Heart left ventricle (tissue), 16 donors: ENCODE measurements at regions not wholly inside any gene's neighbourhood (a gene's known extent, or its start where the extent isn't known, plus 50 kb on each side); places are given as distances from the start of the nearest gene placed in this dataset.

ENCODE experiments used
- ATAC-seq, 4 donors: fragments of 200-7000 bp; cut with Tn5 transposase; one replicate each; pipeline ENCODE4 v1.9.1; 2020 to 2022; ENCODE audit warnings: moderate library complexity in 4 of 4, mild to moderate bottlenecking in 3 of 4, moderate number of reproducible peaks in 1 of 4
- DNase-seq, 5 donors: peaks; one replicate each; pipeline ENCODE4 v3.0.0-alpha.2; 2020
- H3K27ac ChIP-seq, 12 donors: fragments of 200-600 bp; sonication (generic) in 4 of 12; one replicate each; pipeline versions ENCODE4 v1.5.0 to v1.8.0; 2016 to 2022; ENCODE audit warnings: mild to moderate bottlenecking in 2 of 12
- H3K27me3 ChIP-seq, 9 donors: fragments of 200-600 bp; sonication (generic) in 2 of 9; one replicate each; pipeline versions ENCODE4 v1.5.1 to v1.8.0; 2016 to 2022; ENCODE audit warnings: mild to moderate bottlenecking in 3 of 9
- H3K36me3 ChIP-seq, 9 donors: fragments of 200-600 bp; sonication (generic) in 2 of 9; one replicate each; pipeline versions ENCODE4 v1.5.0 to v1.8.0; 2018 to 2022; ENCODE audit warnings: mild to moderate bottlenecking in 2 of 9
- H3K4me1 ChIP-seq, 12 donors: fragments of 200-600 bp; sonication (generic) in 4 of 12; one replicate each; pipeline versions ENCODE4 v1.5.0 to v1.8.0; 2016 to 2022; ENCODE audit warnings: mild to moderate bottlenecking in 3 of 12
- H3K4me3 ChIP-seq, 12 donors: fragments of 200-600 bp; sonication (generic) in 4 of 12; one replicate each; pipeline versions ENCODE4 v1.5.0 to v1.8.0; 2017 to 2022; ENCODE audit warnings: mild to moderate bottlenecking in 9 of 12, moderate library complexity in 4 of 12
- H3K9me3 ChIP-seq, 12 donors: fragments of 200-600 bp; sonication (generic) in 4 of 12; one replicate each; pipeline versions ENCODE4 v1.5.0 to v1.8.0; 2016 to 2022; ENCODE audit warnings: mild to moderate bottlenecking in 1 of 12
- CTCF ChIP-seq, 12 donors: fragments of 200-600 bp; sonication (generic) in 4 of 12; IDR thresholded peaks; one replicate each; pipeline versions ENCODE4 v1.5.0 to v1.8.0; 2018 to 2022; ENCODE audit warnings: antibody characterized with exemption in 12 of 12, mild to moderate bottlenecking in 5 of 12
- POLR2A ChIP-seq, 2 donors: fragments of 450-650 bp; IDR thresholded peaks; one replicate each; pipeline ENCODE4 v1.6.1; 2017; ENCODE audit warnings: antibody characterized with exemption in 2 of 2, mild to moderate bottlenecking in 2 of 2, moderate library complexity in 2 of 2
- WGBS, 4 donors: extraction: QIAGEN DNeasy Blood & Tissue Kit in 2 of 4; methylation state at CpG; one replicate each; pipeline versions ENCODE4 v1.1.5 to v1.1.7; 2013 to 2018; 5-methylcytosine and 5-hydroxymethylcytosine counted together
- intact Hi-C, 10 donors: fragments of 100-400 bp; cut with DNase I; formaldehyde crosslinking; loops; one replicate each; pipeline versions ENCODE4 v1.11.1 to v1.14.2; 2022
- donor health status: ischemic (EF 13 %, LVEDD 7.1; RV severe dilation, severe dysfunction).
- donor health status: healthy with polysubstance abuse.
- donor health status: DM: no; HTN: yes; CAD: no.
- donor health status: DM: no; HTN: no; CAD: no.
- donor health status: ischemic (EF 25% LVEDD 6.9; RV normal size, moderate dysfunction).
- donor health status: ischemic (EF 25% LVEDD 5.7; RV mildly dilated, moderate dysfunction).
- donor health status: healthy.
- donor health status: DM: yes; HTN: yes; CAD: no.
- donor health status: ischemic (EF 35%, LVEDD 5.7; RV mildly dilated, moderate dysfunction).
- donor health status: nonischemic (EF 11% LVEDD 7.7; RV severe dilation, severe dysfunction).
- donor health status: DM: yes; HTN: yes; CAD: no.
- donor health status: PGD.
- donor health status: ischemic (EF 29% LVEDD 5.4; RV normal size, mild dysfunction).
- donor health status: nonischemic (EF 23%, LVEDD 6.1; RV moderate dilation, normal function).

GRCh38 chr7:37571806-37572205, 111.8 kb upstream of the GPR141 start:
- Histone ChIP-seq H3K9me3 (no peaks in the 10 kb centered on the region), H3K27ac (no peak overlapping the region), H3K27me3 (no peaks in the 10 kb centered on the region), H3K36me3 (no peaks in the 10 kb centered on the region), H3K4me1 (no peaks in the 10 kb centered on the region), H3K4me3 (no peak overlapping the region)
- TF ChIP-seq POLR2A (IDR thresholded peaks at IDR 0.05) = no peak
- no peak for TF ChIP-seq CTCF (IDR thresholded peaks at IDR 0.05)
- intact Hi-C loops = no loop called here
- no peak for ATAC-seq
- WGBS, 4 donors = 69 to 86% (median 78%) methylated on average over 3 of the region's 3 CpGs
- no peak for DNase-seq

DNA sequence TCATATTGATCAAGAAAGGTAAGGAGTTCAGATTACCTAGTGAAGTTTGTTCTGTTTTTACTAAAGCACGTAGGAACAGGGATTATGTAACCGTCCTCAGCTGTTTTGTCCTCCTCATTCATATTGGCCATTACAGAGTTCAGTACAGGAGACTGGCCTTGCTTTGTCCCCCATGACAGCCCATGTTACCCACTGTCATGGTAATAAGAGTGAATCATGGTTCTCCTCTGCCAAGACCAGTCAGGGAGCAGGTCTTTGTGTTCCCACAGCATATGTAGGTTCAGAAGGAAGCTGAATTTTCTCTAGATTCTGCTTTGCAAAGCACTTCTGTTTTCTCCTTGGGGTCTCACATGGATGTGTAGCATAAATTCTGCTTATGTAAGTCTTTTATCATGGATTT, 106.2 kb upstream of the GPR141 start:
- 45 to 89% (median 59%) methylated on average over 2 of the region's 2 CpGs for WGBS, 4 donors
- H3K4me1 ChIP-seq = no peaks in the 10 kb centered on the region
- H3K9me3 ChIP-seq = no peaks in the 10 kb centered on the region
- no peaks in the 10 kb centered on the region for H3K27me3 ChIP-seq
- ATAC-seq = no peak
- intact Hi-C loops = no loop called here
- H3K36me3 ChIP-seq = no peaks in the 10 kb centered on the region
- H3K27ac ChIP-seq = no peak overlapping the region
- DNase-seq = no peak
- no peak overlapping the region for H3K4me3 ChIP-seq
- TF ChIP-seq CTCF (IDR thresholded peaks at IDR 0.05) (no peak), POLR2A (IDR thresholded peaks at IDR 0.05) (no peak)

- Histone ChIP-seq H3K9me3 (no peaks in the 10 kb centered on the region), H3K27me3 (no peaks in the 10 kb centered on the region), H3K4me1 (no peaks in the 10 kb centered on the region), H3K36me3 (no peaks in the 10 kb centered on the region), H3K27ac (no peak overlapping the region), H3K4me3 (no peak overlapping the region)
- DNase-seq = no peak
- intact Hi-C loops = no loop called here
- TF ChIP-seq POLR2A (IDR thresholded peaks at IDR 0.05) (no peak), CTCF (IDR thresholded peaks at IDR 0.05) (no peak)
- no peak for ATAC-seq
- 75 to 82% (median 81%) methylated on average over 4 of the region's 4 CpGs for WGBS, 4 donors
Measured at GRCh38 chr7:37577901-37578300, 105.7 kb upstream of the GPR141 start.

DNA sequence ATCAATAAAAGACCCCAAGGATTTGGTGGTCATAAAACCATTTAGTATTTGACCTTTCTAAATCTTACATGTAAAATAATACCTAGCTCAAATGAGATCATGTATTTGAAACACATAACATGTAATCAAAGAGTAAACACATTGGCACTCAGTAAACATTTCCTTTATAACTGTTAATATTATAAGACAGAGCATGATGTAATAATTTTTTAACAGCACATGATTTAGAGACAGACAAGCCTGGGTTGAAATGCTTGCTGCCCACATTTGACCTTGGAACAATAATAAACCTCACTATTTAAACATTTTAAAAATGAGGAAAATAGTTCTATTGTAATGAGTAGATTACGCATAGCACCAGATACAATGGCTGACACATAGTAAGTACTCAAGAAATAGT, 105.2 kb upstream of the GPR141 start:
- DNase-seq (no peak), ATAC-seq (no peak)
- 92 to 97% (median 96%) methylated on average over 1 of the region's 1 CpG for WGBS, 4 donors
- Histone ChIP-seq H3K27me3 (no peaks in the 10 kb centered on the region), H3K27ac (no peak overlapping the region), H3K4me1 (no peaks in the 10 kb centered on the region), H3K9me3 (no peaks in the 10 kb centered on the region), H3K36me3 (no peaks in the 10 kb centered on the region), H3K4me3 (no peak overlapping the region)
- intact Hi-C loops = no loop called here
- TF ChIP-seq CTCF (IDR thresholded peaks at IDR 0.05) = no peak
- TF ChIP-seq POLR2A (IDR thresholded peaks at IDR 0.05) = no peak
